OCI-LY7 (cell line): ENCODE measurements at regions not wholly inside any gene's neighbourhood (a gene's known extent, or its start where the extent isn't known, plus 50 kb on each side); places are given as distances from the start of the nearest gene placed in this dataset.

Experiments used
- EZH2phosphoT487 ChIP-seq: fragments of 200-600 bp; sonication (generic); IDR thresholded peaks from 2 replicates; pipeline ENCODE4 v1.6.1; 2018; ENCODE audit warnings: low read depth, borderline replicate concordance, mild to moderate bottlenecking, mixed run types, antibody characterized with exemption, low read length, moderate library complexity, mixed read lengths
- TF ChIP-seq, protein P1 (sequence below): fragments of 200-600 bp; sonication (generic); conservative IDR thresholded peaks from 2 replicates; pipeline ENCODE4 v1.5.1; 2014; ENCODE audit warnings: mild to moderate bottlenecking, antibody characterized with exemption, low read length, moderate library complexity, mixed read lengths

DNA sequence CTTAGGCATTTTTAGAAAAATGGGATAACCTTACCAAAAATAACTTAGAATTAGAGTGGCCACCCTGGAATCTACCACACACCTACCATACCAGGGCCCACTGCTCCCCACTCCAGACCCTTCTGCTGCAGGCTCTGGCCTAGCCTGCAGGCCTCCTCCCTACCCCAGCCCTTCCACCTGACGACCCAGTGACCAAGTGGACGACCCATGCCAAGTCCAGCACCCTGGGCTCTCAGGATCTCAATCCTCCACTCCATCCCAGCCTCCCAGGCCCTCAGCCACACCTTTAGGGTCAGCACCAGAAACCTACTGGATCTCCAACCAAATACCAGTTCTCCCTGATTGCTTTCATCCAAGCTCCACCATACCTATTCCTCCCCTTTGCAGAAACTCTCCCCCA, 145.8 kb downstream of the TPRA1 start:
- TF ChIP-seq, protein P1, sequence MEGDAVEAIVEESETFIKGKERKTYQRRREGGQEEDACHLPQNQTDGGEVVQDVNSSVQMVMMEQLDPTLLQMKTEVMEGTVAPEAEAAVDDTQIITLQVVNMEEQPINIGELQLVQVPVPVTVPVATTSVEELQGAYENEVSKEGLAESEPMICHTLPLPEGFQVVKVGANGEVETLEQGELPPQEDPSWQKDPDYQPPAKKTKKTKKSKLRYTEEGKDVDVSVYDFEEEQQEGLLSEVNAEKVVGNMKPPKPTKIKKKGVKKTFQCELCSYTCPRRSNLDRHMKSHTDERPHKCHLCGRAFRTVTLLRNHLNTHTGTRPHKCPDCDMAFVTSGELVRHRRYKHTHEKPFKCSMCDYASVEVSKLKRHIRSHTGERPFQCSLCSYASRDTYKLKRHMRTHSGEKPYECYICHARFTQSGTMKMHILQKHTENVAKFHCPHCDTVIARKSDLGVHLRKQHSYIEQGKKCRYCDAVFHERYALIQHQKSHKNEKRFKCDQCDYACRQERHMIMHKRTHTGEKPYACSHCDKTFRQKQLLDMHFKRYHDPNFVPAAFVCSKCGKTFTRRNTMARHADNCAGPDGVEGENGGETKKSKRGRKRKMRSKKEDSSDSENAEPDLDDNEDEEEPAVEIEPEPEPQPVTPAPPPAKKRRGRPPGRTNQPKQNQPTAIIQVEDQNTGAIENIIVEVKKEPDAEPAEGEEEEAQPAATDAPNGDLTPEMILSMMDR: no peak
- no peak for TF ChIP-seq EZH2phosphoT487
